ENCODE measurements at regions not wholly inside any gene's neighbourhood (a gene's known extent, or its start where the extent isn't known, plus 50 kb on each side); places are given as distances from the start of the nearest gene placed in this dataset.

DNA sequence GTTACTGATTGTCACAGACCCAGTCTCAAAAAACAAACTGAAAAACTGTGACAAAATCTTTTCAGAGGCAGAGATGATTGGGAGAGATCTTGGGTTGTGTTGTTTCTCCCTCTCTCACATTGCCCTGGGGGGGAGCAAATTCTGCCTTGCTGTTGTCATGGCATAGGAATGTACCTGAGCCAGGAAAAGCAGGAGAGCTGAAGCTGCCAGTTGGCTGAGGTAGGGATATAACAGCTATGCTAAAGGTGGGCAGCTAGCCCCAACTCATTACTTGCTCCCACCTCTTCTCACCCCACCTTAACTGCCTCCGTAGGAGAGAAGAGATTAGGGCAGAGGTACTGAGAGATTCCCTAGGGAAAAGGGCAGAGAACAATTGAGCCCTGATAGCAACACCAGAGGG, 299.3 kb downstream of the OSR1 start:
- WGBS, 2 experiments (ENCODE audit: low coverage in 1 of 2, low lambda C conversion rate in 2 of 2, missing lambda C conversion rate in 2 of 2): 78 to 100% methylated on average over 1 of the region's 1 CpG
- TF ChIP-seq EZH2 (IDR thresholded peaks at IDR 0.05; ENCODE audit: insufficient read depth, poor library complexity, severe bottlenecking) (no peak), EZH2phosphoT487 (IDR thresholded peaks at IDR 0.05; ENCODE audit: insufficient read depth, low read depth) (no peak)
- in situ Hi-C loops (cut with MboI): no loop called here

DNA sequence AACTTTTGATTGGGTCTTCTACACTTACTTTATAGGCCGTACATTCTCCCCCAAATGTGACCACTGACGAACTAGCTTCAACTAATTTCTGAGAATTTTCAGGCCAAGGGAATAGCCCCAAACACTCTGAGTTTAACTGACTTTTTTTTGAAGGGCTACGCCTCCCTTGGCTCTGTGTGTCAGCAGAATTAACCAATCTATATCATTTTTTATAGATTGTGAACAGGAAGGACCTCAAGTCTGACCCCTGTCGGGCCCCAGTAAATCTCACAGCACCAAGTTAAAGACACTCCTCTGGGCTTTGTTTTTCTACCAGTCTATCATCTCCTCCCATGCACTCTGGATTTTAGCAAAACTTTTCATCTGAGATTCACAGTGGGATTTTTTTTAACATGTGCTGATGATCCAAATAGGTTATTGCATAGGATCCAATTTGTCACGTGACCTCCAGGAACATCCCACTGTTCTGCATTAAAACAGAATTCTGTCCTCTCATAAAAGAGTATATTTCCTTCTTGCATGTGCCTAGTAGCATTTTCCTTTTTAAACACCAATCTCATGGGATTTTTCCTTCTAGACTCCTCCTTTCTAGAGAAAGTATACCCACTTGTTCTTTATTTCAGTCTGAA, 307.1 kb downstream of the OSR1 start:
- WGBS, 2 experiments (ENCODE audit: low coverage in 1 of 2, low lambda C conversion rate in 2 of 2, missing lambda C conversion rate in 2 of 2): 94 to 97% methylated on average over 5 of the region's 5 CpGs

More for the DNA sequence above, 299.3 kb downstream of the OSR1 start:
- H3K79me2 ChIP-seq (ENCODE audit: insufficient read depth): no peaks in the 10 kb centered on the region
- H3K27me3 ChIP-seq (replicated peaks; ENCODE audit: insufficient read depth): no peaks in the 10 kb centered on the region
- no peaks in the 10 kb centered on the region for H3F3A ChIP-seq (ENCODE audit: insufficient read depth)
- H3K36me3 ChIP-seq (ENCODE audit: low read depth): no peaks in the 10 kb centered on the region
- H3K4me2 ChIP-seq (ENCODE audit: unreplicated experiment): no peak overlapping the region
- no peaks in the 10 kb centered on the region for H3K9me3 ChIP-seq (ENCODE audit: low read depth)
- H3K4me3 ChIP-seq: no peak overlapping the region
- no peak for DNase-seq
- no peak overlapping the region for H2AFZ ChIP-seq
- no peak overlapping the region for H3K27ac ChIP-seq
- H3K4me1 ChIP-seq (ENCODE audit: insufficient read depth): no peaks in the 10 kb centered on the region
- H4K20me1 ChIP-seq (ENCODE audit: insufficient read depth): no peaks in the 10 kb centered on the region
- H3K9ac ChIP-seq: no peak overlapping the region
- H3K9me2 ChIP-seq (ENCODE audit: insufficient read depth): no peaks in the 10 kb centered on the region

DNA sequence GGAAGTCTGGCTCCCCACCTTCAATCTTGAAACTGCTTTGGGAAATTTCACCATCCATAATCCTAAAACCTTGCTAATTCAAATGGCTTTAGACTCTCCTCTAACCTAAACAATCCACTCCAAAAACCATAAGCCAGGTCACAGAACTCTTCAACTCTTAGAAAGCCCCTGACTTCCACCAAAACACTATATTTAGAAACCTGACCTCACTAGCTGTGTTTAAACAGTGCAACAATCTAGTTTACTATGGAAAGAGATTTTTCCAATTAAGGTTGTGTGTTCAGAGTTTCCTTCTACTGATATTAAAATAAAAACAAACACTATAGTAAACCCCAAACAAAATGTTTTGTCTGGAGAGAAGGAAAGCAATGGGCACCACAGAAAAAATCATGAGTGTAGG, 308.1 kb downstream of the OSR1 start:
- H2AFZ ChIP-seq: no peak overlapping the region
- H3K36me3 ChIP-seq (ENCODE audit: low read depth): no peaks in the 10 kb centered on the region
- no peaks in the 10 kb centered on the region for H3K4me1 ChIP-seq (ENCODE audit: insufficient read depth)
- no peak overlapping the region for H3K9ac ChIP-seq
- H3K27me3 ChIP-seq (replicated peaks; ENCODE audit: insufficient read depth): no peaks in the 10 kb centered on the region
- H3K4me2 ChIP-seq (ENCODE audit: unreplicated experiment): no peak overlapping the region
- no peak overlapping the region for H3K4me3 ChIP-seq
- no peaks in the 10 kb centered on the region for H3F3A ChIP-seq (ENCODE audit: insufficient read depth)
- H3K9me3 ChIP-seq (ENCODE audit: low read depth): no peaks in the 10 kb centered on the region
- TF ChIP-seq EZH2 (IDR thresholded peaks at IDR 0.05; ENCODE audit: insufficient read depth, poor library complexity, severe bottlenecking) (no peak), EZH2phosphoT487 (IDR thresholded peaks at IDR 0.05; ENCODE audit: insufficient read depth, low read depth) (no peak)
- H3K9me2 ChIP-seq (ENCODE audit: insufficient read depth): no peaks in the 10 kb centered on the region
- no peaks in the 10 kb centered on the region for H3K79me2 ChIP-seq (ENCODE audit: insufficient read depth)
- DNase-seq: no peak
- in situ Hi-C loops (cut with MboI): no loop called here
- no peak overlapping the region for H3K27ac ChIP-seq
- H4K20me1 ChIP-seq (ENCODE audit: insufficient read depth): no peaks in the 10 kb centered on the region

More for the DNA sequence above, 307.1 kb downstream of the OSR1 start:
- Histone ChIP-seq H3K79me2 (ENCODE audit: insufficient read depth) (no peaks in the 10 kb centered on the region), H3K27me3 (replicated peaks; ENCODE audit: insufficient read depth) (no peaks in the 10 kb centered on the region), H3K9ac (no peak overlapping the region), H3K4me3 (no peak overlapping the region), H3F3A (ENCODE audit: insufficient read depth) (no peaks in the 10 kb centered on the region), H3K4me2 (ENCODE audit: unreplicated experiment) (no peak overlapping the region), H3K9me3 (ENCODE audit: low read depth) (no peaks in the 10 kb centered on the region), H3K4me1 (ENCODE audit: insufficient read depth) (no peaks in the 10 kb centered on the region), H3K9me2 (ENCODE audit: insufficient read depth) (no peaks in the 10 kb centered on the region), H3K36me3 (ENCODE audit: low read depth) (no peaks in the 10 kb centered on the region), H3K27ac (no peak overlapping the region), H4K20me1 (ENCODE audit: insufficient read depth) (no peaks in the 10 kb centered on the region), H2AFZ (no peak overlapping the region)
- no peak for TF ChIP-seq EZH2phosphoT487 (IDR thresholded peaks at IDR 0.05; ENCODE audit: insufficient read depth, low read depth)
- no peak for TF ChIP-seq EZH2 (IDR thresholded peaks at IDR 0.05; ENCODE audit: insufficient read depth, poor library complexity, severe bottlenecking)
- in situ Hi-C loops (cut with MboI): no loop called here
- no peak for DNase-seq

DNA sequence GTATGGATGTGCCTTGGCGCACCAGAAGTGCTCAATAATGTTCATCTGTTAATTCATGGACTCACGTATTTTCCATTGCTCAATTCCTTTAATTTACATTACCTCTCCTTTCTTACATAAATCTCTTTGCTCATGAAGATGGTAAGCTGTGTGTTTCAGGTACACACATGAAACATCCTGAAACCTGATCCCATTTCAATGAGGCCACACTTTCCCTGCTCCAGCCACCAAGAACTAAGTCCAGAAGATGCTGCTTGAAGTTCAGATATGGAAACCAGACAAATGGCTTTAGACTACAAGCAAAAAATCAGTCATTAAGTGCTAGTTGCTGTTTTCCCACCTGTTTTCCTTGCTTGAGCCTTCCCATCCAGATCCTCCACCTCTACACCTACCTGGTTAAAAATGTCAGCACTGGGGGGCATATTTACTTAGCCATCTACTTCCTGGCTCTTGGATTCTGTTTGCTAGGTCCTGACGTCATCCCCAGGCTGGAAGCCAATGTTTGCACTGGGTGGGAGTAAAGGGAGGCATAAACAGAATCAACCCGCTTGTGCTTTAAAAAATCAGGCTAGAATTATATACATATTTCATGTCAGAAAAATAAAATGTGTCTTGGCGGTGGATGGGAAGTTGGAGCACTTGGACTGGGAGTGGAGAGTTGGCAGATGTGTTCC, 309.7 kb downstream of the OSR1 start:
- no peak for DNase-seq
- Histone ChIP-seq H3K9me2 (ENCODE audit: insufficient read depth) (no peaks in the 10 kb centered on the region), H3K27me3 (replicated peaks; ENCODE audit: insufficient read depth) (no peaks in the 10 kb centered on the region), H3K27ac (no peak overlapping the region), H3F3A (ENCODE audit: insufficient read depth) (no peaks in the 10 kb centered on the region), H2AFZ (no peak overlapping the region), H3K9me3 (ENCODE audit: low read depth) (no peaks in the 10 kb centered on the region), H4K20me1 (ENCODE audit: insufficient read depth) (no peaks in the 10 kb centered on the region), H3K36me3 (ENCODE audit: low read depth) (no peaks in the 10 kb centered on the region), H3K4me2 (ENCODE audit: unreplicated experiment) (no peak overlapping the region), H3K4me3 (no peak overlapping the region), H3K79me2 (ENCODE audit: insufficient read depth) (no peaks in the 10 kb centered on the region), H3K9ac (no peak overlapping the region), H3K4me1 (ENCODE audit: insufficient read depth) (no peaks in the 10 kb centered on the region)
- in situ Hi-C loops (cut with MboI): no loop called here
- WGBS, 2 experiments (ENCODE audit: low coverage in 1 of 2, low lambda C conversion rate in 2 of 2, missing lambda C conversion rate in 2 of 2): 82 to 85% methylated on average over 5 of the region's 5 CpGs
- TF ChIP-seq EZH2 (IDR thresholded peaks at IDR 0.05; ENCODE audit: insufficient read depth, poor library complexity, severe bottlenecking): no peak
- TF ChIP-seq EZH2phosphoT487 (IDR thresholded peaks at IDR 0.05; ENCODE audit: insufficient read depth, low read depth): no peak
